ENCODE measurements at regions not wholly inside any gene's neighbourhood (a gene's known extent, or its start where the extent isn't known, plus 50 kb on each side); places are given as distances from the start of the nearest gene placed in this dataset.

GRCh38 chr15:61479613-61480012, 250.5 kb upstream of the RORA start:
- H3K9me3 ChIP-seq (ENCODE audit: control insufficient read depth, low read depth, low read length), result no peaks in the 10 kb centered on the region
- no peak overlapping the region for H3K4me2 ChIP-seq (ENCODE audit: control insufficient read depth, extremely low read depth, insufficient read depth, low read depth, low read length)
- H3K36me3 ChIP-seq (ENCODE audit: control insufficient read depth in 2 of 2, extremely low read depth in 1 of 2, insufficient read depth in 2 of 2, low read length in 2 of 2), result no peaks in the 10 kb centered on the region
- no peaks in the 10 kb centered on the region for H3K9me1 ChIP-seq (ENCODE audit: control insufficient read depth, extremely low read depth, insufficient read depth, low read length)
- H3K4me3 ChIP-seq (ENCODE audit: control insufficient read depth in 2 of 3, extremely low read depth in 1 of 3, insufficient read depth in 2 of 3, low read depth in 1 of 3, low read length in 3 of 3), result no peak overlapping the region
- H3K27ac ChIP-seq (ENCODE audit: control insufficient read depth, insufficient read depth, low read length), result no peak overlapping the region
- no peaks in the 10 kb centered on the region for H4K20me1 ChIP-seq (ENCODE audit: control insufficient read depth, extremely low read depth, insufficient read depth, low read length)
- no peak overlapping the region for H3K9ac ChIP-seq (ENCODE audit: control insufficient read depth, extremely low read depth, insufficient read depth, low read length)
- FAIRE-seq (no peak), DNase-seq (ENCODE audit: low read depth, low spot score) (no peak)
- dilution Hi-C loops (cut with MboI; ENCODE audit: extremely low pct_ligation_motif_present, low sequenced_read_pairs), result no loop called here
- no peaks in the 10 kb centered on the region for H3K4me1 ChIP-seq (ENCODE audit: control insufficient read depth, extremely low read depth, insufficient read depth, low read length)
- no peaks in the 10 kb centered on the region for H3K79me2 ChIP-seq (ENCODE audit: control insufficient read depth, insufficient read depth, low read length)
- TF ChIP-seq EZH2 (IDR thresholded peaks at IDR 0.05; ENCODE audit: low read length) (no peak), CTCF (optimal IDR thresholded peaks at IDR 0.05 in 1 of 3, IDR thresholded peaks at IDR 0.05 in 1 of 3, conservative IDR thresholded peaks at IDR 0.05 in 1 of 3; ENCODE audit: extremely low read depth in 1 of 3, insufficient read depth in 2 of 3, low read length in 3 of 3) (no peak)
- peaks cover 8% of the 10 kb centered on the region for H3K27me3 ChIP-seq (ENCODE audit: control insufficient read depth, extremely low read depth, insufficient read depth, low read length)
- no peak overlapping the region for H2AFZ ChIP-seq (ENCODE audit: control insufficient read depth, low read length)

GRCh38 chr15:61476741-61477140, 247.6 kb upstream of the RORA start:
- H3K27me3 ChIP-seq (ENCODE audit: control insufficient read depth, extremely low read depth, insufficient read depth, low read length), result peaks cover 8% of the 10 kb centered on the region
- H3K4me2 ChIP-seq (ENCODE audit: control insufficient read depth, extremely low read depth, insufficient read depth, low read depth, low read length), result no peak overlapping the region
- no peaks in the 10 kb centered on the region for H3K36me3 ChIP-seq (ENCODE audit: control insufficient read depth in 2 of 2, extremely low read depth in 1 of 2, insufficient read depth in 2 of 2, low read length in 2 of 2)
- no peak overlapping the region for H3K27ac ChIP-seq (ENCODE audit: control insufficient read depth, insufficient read depth, low read length)
- FAIRE-seq (no peak), DNase-seq (ENCODE audit: low read depth, low spot score) (no peak)
- H2AFZ ChIP-seq (ENCODE audit: control insufficient read depth, low read length), result no peak overlapping the region
- no peaks in the 10 kb centered on the region for H4K20me1 ChIP-seq (ENCODE audit: control insufficient read depth, extremely low read depth, insufficient read depth, low read length)
- H3K4me3 ChIP-seq (ENCODE audit: control insufficient read depth in 2 of 3, extremely low read depth in 1 of 3, insufficient read depth in 2 of 3, low read depth in 1 of 3, low read length in 3 of 3), result no peak overlapping the region
- TF ChIP-seq EZH2 (IDR thresholded peaks at IDR 0.05; ENCODE audit: low read length), result no peak
- TF ChIP-seq CTCF (optimal IDR thresholded peaks at IDR 0.05 in 1 of 3, IDR thresholded peaks at IDR 0.05 in 1 of 3, conservative IDR thresholded peaks at IDR 0.05 in 1 of 3; ENCODE audit: extremely low read depth in 1 of 3, insufficient read depth in 2 of 3, low read length in 3 of 3), result no peak
- no peaks in the 10 kb centered on the region for H3K9me1 ChIP-seq (ENCODE audit: control insufficient read depth, extremely low read depth, insufficient read depth, low read length)
- no peak overlapping the region for H3K9ac ChIP-seq (ENCODE audit: control insufficient read depth, extremely low read depth, insufficient read depth, low read length)
- H3K4me1 ChIP-seq (ENCODE audit: control insufficient read depth, extremely low read depth, insufficient read depth, low read length), result no peaks in the 10 kb centered on the region
- H3K9me3 ChIP-seq (ENCODE audit: control insufficient read depth, low read depth, low read length), result no peaks in the 10 kb centered on the region
- dilution Hi-C loops (cut with MboI; ENCODE audit: extremely low pct_ligation_motif_present, low sequenced_read_pairs), result no loop called here
- no peaks in the 10 kb centered on the region for H3K79me2 ChIP-seq (ENCODE audit: control insufficient read depth, insufficient read depth, low read length)

All from keratinocyte (primary cell).